ENCODE measurements at regions not wholly inside any gene's neighbourhood (a gene's known extent, or its start where the extent isn't known, plus 50 kb on each side); places are given as distances from the start of the nearest gene placed in this dataset.

GRCh38 chr3:107239703-107240102, 137.5 kb upstream of the CCDC54 start:
- intact Hi-C loops (cut with DNase I), result loop anchor here (2.0 to 10.0 kb wide), 6 partner anchors 33 to 503 kb away; no protein-coding TSS in a partner anchor
- DNase-seq (ENCODE audit: low spot score), result no peak

- intact Hi-C loops (cut with DNase I), result loop anchor here (2.0 to 10.0 kb wide), 4 partner anchors 34 to 424 kb away; no protein-coding TSS in a partner anchor
Observed at GRCh38 chr3:107240183-107241091, 136.8 kb upstream of the CCDC54 start.

GRCh38 chr3:107241217-107241616, 136.0 kb upstream of the CCDC54 start:
- no peak for DNase-seq (ENCODE audit: low spot score)
- intact Hi-C loops (cut with DNase I), result loop anchor here (2.0 to 10.0 kb wide), 4 partner anchors 34 to 424 kb away; no protein-coding TSS in a partner anchor

More at GRCh38 chr3:107240183-107241091, 136.8 kb upstream of the CCDC54 start:
- DNase-seq (ENCODE audit: low spot score), result peak; percentile 84

- DNase-seq (ENCODE audit: low spot score), result no peak
- intact Hi-C loops (cut with DNase I), result loop anchor here (10.0 kb wide), 2 partner anchors 182 to 422 kb away; no protein-coding TSS in a partner anchor
Observed at GRCh38 chr3:107242579-107242978, 134.7 kb upstream of the CCDC54 start.

- DNase-seq (ENCODE audit: low spot score), result no peak
- intact Hi-C loops (cut with DNase I), result loop anchor here (10.0 kb wide), 2 partner anchors 178 to 418 kb away; no protein-coding TSS in a partner anchor
Observed at GRCh38 chr3:107247116-107247515, 130.1 kb upstream of the CCDC54 start.

GRCh38 chr3:107249132-107249531, 128.1 kb upstream of the CCDC54 start:
- DNase-seq (ENCODE audit: low spot score), result no peak
- intact Hi-C loops (cut with DNase I), result loop anchor here (10.0 kb wide), 2 partner anchors 176 to 416 kb away; no protein-coding TSS in a partner anchor

- DNase-seq (ENCODE audit: low spot score), result no peak
- intact Hi-C loops (cut with DNase I), result no loop called here
Observed at GRCh38 chr3:107250221-107250620, 127.0 kb upstream of the CCDC54 start.

- DNase-seq (ENCODE audit: low spot score), result no peak
- intact Hi-C loops (cut with DNase I), result no loop called here
Observed at GRCh38 chr3:107251819-107252218, 125.4 kb upstream of the CCDC54 start.

- intact Hi-C loops (cut with DNase I), result no loop called here
- DNase-seq (ENCODE audit: low spot score), result no peak
Observed at GRCh38 chr3:107256963-107257362, 120.3 kb upstream of the CCDC54 start.

- intact Hi-C loops (cut with DNase I), result no loop called here
- DNase-seq (ENCODE audit: low spot score), result no peak
Observed at GRCh38 chr3:107258300-107258699, 118.9 kb upstream of the CCDC54 start.

GRCh38 chr3:107260207-107260606, 117.0 kb upstream of the CCDC54 start:
- intact Hi-C loops (cut with DNase I), result no loop called here
- DNase-seq (ENCODE audit: low spot score), result no peak

- DNase-seq (ENCODE audit: low spot score), result no peak
- intact Hi-C loops (cut with DNase I), result no loop called here
Observed at GRCh38 chr3:107263269-107264021, 113.8 kb upstream of the CCDC54 start.

- intact Hi-C loops (cut with DNase I), result no loop called here
Observed at GRCh38 chr3:107264888-107265287, 112.4 kb upstream of the CCDC54 start.

GRCh38 chr3:107265526-107265925, 111.7 kb upstream of the CCDC54 start:
- intact Hi-C loops (cut with DNase I), result no loop called here

More at GRCh38 chr3:107264888-107265287, 112.4 kb upstream of the CCDC54 start:
- DNase-seq (ENCODE audit: low spot score), result no peak

GRCh38 chr3:107268469-107268868, 108.8 kb upstream of the CCDC54 start:
- intact Hi-C loops (cut with DNase I), result no loop called here
- no peak for DNase-seq (ENCODE audit: low spot score)

More at GRCh38 chr3:107265526-107265925, 111.7 kb upstream of the CCDC54 start:
- DNase-seq (ENCODE audit: low spot score), result no peak

- DNase-seq (ENCODE audit: low spot score), result no peak
- intact Hi-C loops (cut with DNase I), result no loop called here
Observed at GRCh38 chr3:107269136-107269535, 108.1 kb upstream of the CCDC54 start.

- intact Hi-C loops (cut with DNase I), result loop anchor here (5.0 kb wide), 1 partner anchor 160 kb away; no protein-coding TSS in a partner anchor
- no peak for DNase-seq (ENCODE audit: low spot score)
Observed at GRCh38 chr3:107271787-107272387, 105.4 kb upstream of the CCDC54 start.

- intact Hi-C loops (cut with DNase I), result loop anchor here (5.0 kb wide), 1 partner anchor 160 kb away; no protein-coding TSS in a partner anchor
Observed at GRCh38 chr3:107272471-107272870, 104.8 kb upstream of the CCDC54 start.

GRCh38 chr3:107272885-107273284, 104.4 kb upstream of the CCDC54 start:
- no peak for DNase-seq (ENCODE audit: low spot score)
- intact Hi-C loops (cut with DNase I), result loop anchor here (5.0 kb wide), 1 partner anchor 159 kb away; no protein-coding TSS in a partner anchor

More at GRCh38 chr3:107272471-107272870, 104.8 kb upstream of the CCDC54 start:
- no peak for DNase-seq (ENCODE audit: low spot score)

Data from cardiac septum (tissue), 1 donor.